Brain pericyte (primary cell): ENCODE measurements at regions not wholly inside any gene's neighbourhood (a gene's known extent, or its start where the extent isn't known, plus 50 kb on each side); places are given as distances from the start of the nearest gene placed in this dataset.
"Not testable (repeated sequence)": the region's sequence is repeated elsewhere in the genome, so short reads cannot be mapped to it uniquely, and the experiment has no call there.

ENCODE experiments used
- DNase-seq: peaks from one replicate; pipeline ENCODE4 v3.0.0-alpha.2; 2012; ENCODE audit warnings: low read depth, low spot score

DNA sequence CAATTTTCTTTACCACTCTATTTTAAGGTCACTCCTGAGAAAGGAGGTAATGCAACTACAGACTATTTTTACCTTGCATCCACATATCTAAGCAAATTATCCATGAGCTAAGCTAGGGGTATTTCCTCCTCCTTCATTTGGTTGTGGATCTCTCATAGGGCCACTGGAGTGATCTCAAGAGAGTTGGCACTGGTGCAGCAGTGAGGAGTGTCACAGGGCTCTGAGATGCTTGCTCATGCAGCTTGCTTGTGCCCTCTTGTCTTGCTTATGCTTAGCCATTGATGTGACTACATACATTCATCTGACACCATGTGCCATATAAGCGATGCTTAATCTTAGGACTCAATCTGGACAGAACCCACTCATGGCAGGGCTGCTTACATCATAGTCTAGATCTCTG, 950.3 kb downstream of the TSN start:
- no peak for DNase-seq

DNA sequence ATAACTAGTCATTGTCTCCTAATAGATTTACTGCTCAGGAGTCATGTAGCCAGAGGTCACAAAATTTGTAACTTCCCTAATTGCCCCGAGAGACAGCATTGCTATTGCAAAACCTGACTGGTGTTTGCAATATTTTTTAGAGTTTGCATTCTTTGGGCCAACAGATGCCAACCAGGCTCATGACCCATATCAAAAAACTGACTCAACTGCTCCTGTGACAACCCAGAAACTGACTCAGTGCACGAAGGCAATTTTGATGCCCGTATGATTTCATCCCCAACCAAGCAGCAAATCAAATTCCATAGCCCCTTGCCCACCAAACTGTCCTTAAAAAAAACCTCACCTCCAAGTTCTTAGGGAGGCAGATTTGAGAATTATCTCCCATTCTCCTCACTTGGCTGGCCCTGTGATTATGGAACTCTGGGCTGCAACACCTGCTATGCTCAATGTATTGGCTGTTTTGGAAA, 951.3 kb downstream of the TSN start:
- no peak for DNase-seq

DNA sequence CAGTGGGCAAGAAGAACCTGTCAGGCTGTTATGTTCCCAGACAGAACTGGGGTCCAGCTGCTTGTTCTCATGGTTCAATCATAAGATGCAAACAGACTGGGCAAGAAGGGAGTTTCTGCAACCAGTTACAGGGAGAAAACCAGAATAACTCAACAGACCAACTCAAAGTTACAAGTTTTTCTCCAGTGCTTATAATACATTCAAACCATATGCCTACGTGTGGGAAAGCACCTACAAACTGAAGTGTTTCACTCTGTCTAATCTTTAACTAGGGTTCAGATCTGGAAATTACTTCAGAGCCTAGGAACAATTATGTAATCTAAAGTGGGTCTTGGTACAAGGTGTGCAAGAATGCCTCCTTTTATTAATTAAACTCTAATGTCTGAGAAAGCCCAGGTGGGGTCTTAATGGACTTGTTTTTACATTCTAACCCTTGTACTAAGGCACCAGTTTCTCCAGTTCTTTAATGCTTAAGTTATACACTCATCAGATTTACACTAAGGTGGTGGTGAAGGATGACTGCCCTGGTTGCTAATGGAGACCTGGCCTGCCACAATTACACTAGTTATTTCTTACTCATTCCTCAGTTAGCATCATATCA, 951.9 kb downstream of the TSN start:
- no peak for DNase-seq

DNA sequence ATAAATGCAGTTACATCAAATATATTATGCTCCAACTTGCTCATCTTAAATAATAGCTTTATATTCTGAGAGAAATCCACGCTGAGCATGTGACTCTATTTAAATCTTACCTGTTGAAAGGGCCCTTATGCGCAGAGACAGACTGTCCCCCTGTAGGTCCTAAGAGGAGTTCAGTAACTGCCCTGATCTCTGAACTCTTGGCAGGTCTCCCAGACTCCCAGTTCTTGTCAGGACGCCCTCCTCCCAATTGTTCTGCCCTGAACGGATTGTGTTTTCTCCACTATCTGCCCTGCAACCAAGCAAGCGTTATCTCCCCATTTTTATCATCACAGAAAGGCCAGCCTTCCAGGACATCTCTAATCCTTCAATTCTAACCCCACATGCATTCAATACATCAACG, 954.6 kb downstream of the TSN start:
- DNase-seq: no peak

DNA sequence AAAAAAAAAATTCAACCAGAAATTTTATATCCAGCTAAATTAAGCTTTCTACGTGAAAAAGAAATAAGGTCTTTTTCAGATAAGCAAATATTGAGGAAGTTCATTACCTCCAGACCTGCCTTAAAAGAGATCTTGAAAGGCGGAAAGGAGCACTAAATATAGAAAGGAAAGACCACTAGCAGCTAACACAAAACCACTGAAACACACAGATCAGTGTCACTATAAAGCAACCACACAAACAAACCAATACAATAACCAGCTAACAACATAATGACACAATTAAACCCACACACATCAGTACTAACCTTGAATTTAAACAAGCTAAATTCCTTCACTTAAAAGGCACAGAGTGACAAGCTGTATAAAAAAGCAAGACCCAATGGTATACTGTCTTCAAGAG, 958.3 kb downstream of the TSN start:
- no peak for DNase-seq

DNA sequence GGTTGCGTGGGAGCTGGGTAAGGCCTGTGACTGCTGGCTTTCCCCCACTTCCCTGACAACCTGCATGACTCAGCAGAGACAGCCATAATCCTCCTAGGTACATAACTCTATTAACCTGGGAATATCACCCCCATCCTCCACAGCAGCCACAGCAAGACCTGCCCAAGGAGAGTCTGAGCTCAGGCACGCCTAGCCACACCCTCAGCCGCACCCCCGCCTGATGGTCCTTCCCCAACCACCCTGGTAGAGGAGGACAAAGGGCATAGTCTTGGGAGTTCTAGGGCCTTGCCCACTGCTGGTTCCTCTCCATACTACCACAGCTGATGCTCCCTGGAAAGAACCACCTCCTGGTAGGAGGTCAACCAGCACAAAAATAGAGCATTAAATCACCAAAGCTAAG, 965.4 kb downstream of the TSN start:
- DNase-seq: not testable (repeated sequence)

DNA sequence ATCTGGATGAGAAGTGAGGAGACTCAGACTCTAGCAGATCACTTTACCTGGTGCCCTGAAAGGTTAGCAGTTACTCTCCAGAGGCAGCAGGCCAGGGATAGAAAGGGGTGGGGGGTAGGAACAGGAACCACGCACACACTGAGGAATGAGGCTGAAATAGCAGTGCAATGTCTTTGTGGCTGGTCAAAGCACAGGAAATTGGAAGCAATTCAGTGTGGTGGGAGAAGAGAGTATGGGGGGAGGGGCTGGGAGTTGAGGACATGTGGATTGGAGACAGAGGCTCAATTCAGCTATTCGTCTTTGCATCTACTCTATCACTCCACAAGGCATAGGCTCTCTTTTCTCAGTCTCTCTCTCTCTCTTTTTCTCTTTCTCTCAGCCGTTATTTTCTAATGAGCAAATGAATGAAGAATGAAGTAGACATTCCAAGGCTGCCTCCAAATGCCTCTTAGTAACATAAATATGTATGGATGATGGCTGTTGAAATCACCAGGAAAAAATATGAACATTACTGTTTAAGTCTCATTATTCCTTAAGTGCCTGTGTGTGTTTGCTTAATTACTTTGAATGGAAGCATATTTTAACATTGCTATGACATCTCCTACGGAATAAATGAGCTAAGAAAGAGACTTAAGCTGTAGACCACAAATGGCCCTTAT, 979.4 kb downstream of the TSN start:
- no peak for DNase-seq

DNA sequence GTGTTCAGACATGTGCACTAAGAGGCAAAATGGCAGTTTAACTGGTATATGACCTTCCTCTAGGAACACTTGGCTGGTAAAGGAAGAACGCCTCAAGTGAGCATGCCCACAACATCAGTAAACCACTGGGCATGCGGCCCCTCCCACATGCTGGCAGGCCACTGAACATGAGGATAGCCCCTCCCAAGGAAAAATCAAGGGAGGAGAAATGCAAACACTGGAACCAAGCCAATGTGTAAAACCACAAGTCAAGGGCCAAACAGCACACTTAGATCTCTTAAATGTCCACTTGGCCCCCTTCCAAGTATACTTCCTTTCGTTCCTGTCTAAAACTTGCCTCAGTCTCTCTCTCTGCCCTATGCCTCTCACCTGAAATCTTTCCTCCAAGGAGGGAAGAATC, 980.8 kb downstream of the TSN start:
- no peak for DNase-seq

DNA sequence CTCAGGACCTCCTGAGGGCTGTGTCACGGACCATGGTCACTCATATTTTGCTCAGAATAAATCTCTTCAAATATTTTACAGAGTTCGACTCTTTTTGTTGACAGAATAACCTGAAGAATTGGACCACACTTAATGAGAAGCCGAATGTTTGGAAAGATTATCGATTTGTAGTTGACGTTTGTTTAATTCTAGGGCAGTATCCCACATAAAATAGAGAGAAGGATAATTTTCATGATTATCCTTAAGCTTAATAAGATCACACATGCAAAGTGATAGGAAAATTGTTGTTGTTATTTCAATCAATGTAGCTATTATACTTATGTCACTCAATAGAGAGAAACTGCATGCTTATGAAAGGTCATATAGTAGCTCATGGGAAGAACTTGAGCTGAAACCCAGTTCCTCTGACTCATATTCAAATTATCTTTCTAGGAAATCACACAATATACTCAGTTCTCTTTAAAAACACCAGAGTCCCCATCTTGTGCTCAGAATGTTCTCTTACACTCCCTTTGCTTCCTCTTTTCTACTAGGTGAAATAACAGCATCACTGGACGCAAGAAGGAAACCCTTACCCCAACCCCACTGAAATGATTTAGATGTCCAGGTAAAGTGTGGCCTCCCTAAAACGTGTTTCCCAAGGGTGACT, 982.1 kb downstream of the TSN start:
- no peak for DNase-seq

DNA sequence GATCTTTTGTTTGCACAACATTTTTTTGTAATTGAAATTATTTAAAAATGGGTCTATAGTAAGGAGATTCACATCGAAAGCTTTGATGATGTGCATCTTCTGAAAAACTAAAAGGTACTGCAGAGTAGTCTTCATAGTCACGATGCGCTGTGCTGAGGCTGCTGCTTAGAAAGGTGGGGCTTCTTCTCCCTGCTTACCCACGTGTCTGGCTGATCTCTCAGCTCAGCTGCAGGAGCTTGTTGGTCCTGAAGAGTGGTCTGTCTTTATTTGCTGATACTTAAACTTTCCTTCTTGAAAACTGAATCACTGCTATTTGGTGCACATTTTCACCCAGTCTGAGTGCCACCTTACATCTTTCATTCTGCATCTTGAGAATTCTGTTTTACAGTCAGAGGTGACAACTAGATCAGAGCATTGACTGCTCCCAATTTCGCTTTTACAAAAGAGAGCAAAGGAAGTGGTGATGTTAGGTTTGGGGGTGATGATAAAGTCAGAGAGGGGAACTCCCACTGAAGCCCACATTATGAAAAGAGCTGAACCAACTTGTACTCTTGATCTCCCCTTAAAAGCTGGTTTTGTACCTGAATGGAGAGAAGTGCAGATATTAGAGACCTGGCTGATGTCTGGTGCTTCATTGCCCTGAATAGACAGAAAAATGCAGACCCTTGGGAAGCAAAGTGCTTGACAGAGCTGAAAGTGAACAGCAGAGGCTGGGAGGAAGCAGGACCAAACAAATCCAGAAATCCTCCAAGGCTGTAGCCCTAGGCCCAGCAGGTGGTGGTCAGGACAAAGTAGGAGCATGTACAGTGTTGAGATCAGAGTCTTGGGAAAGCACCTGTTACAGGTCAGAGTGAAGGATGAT, 984.5 kb downstream of the TSN start:
- DNase-seq: no peak

DNA sequence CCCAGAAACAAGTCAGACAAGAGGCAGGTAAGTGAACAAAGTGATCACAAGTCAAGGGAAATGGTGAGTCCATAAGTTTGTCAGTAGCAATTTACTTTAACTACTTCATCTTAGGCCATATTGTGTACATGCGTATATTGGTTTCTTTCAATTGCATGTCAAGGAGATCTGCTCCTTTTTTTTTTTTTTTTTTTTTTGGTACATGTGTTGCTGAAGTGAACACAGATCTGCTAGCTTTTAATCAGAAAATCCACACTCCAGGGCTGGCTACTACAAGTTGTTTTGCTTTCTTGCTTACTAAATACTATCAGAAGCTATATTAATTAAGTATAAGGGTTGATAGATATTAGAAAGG, 985.1 kb downstream of the TSN start:
- no peak for DNase-seq

DNA sequence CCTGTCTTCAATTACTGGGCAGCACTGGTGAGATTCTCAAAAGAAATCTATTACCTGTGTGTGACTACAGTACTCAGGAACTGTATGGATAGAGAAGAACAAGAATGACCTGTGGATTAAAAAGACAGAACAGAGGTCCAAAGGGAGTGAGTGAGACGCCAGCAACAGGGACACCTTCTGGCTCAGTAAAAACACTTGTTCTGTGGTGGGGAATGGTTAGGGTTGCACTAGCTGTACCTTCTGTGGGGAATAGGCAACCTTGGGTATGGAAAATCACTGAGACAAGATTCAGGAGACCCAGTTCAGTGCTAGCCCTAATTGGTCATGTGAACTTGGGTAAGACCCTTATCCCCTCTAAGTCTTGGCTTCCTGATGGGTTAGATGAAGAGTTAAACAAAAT, 986.0 kb downstream of the TSN start:
- DNase-seq: no peak

DNA sequence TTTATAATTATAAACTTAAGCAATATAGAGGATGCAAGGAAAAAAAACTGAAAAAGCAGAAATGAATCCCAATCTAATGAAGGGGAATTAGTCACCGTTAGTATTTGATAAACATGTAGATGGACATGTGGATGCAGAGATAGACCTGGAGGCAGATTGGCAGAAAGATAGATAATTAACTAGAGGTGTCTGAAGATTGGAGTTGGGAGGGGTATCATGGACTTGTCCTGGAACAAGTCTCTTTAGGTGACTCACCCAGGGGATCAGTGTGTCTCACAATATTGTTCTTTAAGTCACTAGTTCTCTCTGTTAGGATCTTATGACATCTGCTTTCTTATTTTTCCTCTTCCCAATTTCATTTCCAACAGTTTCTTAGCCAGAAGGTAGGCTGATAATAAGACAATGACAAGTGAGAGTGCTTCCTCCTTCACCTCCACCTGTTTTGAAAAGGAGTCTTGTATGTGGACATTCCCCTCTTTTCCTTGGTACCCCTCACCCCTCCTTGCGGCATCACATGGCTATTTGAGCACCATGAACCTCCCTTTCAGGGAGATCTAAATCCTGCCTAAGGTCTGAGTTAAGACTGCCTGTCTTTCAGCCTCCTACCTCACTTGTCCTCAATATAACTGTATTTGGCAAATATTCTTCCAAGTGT, 987.7 kb downstream of the TSN start:
- DNase-seq: no peak

DNA sequence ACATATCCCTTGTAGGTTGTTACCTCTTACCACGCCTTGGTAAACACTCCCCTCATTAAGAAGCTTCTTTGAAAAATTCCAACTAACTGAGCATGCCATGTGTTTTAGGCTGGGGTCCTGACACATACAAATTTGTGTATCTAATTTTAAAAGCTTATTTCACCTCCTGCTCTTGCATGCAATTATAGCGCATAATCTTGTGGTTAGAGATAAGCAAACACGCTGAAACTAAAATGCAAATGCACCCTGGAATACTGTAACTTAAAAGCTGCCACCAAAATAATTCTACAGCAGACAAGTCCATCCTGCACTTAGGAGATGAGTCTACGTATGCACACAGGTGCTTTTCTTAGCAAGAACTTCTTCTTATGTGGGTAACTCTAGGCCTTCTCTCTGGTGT, 990.2 kb downstream of the TSN start:
- no peak for DNase-seq

DNA sequence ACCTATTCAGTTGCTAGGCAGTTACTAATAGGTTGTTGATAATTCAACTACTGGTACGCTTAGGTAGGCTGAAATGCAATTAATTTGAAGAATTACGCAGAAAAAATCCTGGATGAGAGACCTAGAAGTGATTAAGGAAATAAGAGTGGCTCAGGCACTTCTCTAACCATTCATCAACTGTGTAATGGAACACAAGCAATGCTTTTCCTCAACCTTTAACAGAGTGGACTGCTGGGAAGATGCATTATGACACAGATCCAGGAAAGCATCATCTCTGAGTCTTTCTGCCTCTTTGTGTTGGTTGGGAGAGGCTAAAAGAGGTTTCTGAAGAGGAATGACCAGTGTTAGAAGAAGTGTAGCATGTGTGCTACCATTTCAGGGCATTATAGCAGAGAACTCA, 992.2 kb downstream of the TSN start:
- DNase-seq: no peak

DNA sequence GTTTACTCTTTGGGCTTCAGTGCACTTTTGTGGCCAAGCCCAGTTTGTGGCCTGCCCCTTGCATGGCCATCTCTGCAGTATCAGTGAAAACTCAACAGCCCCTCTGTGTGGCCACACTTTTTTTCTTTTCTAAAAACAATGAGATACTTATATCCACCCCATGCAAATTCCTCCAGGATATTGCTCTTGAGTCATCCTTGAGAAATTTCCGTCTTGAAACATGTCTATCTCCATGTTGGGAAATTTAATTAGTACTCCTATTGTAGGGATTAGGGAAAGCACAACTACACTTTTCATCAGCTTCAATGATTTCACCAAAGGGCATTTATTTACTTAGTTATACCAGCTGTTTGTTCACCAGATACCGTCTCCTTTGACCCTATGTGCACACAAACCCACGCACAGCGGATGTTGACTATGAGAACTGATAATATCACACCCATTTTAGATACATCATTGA, 993.1 kb downstream of the TSN start:
- DNase-seq: no peak

DNA sequence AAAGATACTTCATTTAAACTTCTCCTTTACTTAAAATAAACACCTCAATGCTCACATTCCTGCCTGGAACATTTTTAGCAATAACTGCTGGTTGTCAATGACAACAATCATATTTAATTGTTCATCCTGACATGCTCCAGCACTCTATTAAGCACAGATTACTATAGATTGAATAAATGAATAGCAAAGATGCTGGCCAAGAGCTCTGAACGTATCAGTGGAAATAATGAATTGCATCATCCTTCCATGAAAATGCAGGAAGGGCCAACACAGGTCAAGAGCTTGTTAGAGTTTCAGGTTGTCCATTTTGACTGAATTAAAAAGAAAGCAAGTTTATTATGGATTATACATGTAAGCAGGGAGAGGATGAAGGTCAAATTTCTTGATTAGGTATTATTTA, 994.0 kb downstream of the TSN start:
- no peak for DNase-seq

DNA sequence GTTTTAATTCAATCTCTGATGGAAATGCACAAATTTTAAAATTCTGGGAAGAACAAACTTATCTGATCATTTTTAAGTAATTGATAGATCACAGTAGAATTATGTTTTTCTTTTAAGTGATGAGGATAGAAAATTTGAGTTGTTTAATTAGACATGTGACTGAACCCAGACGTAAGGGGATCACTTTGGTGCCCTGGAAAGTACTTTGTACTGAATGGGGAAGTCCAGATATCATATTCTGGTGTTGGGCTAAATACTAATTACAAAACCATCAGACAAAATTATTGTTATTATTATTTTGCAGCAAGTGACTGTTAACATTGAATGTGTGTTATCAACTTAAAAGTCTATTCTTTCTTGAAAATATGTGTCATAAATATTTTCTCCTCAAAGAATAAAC, 994.6 kb downstream of the TSN start:
- DNase-seq: no peak

DNA sequence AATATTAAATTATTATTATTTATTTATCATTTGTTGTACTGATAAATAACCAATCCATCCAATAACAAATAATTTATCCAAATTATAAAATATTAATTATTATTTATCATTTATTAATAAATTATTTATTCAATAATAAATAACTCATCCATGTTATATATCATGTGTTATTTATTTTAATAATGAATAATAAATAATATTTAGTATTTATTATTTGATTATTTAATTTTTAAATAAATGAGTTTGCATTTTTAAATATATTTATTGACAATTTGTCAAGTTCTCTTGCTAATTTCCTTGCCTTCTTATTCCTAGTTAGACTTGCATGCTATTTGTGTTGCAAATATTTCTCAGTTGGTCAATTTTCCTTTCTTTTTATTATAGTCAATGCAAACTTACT, 995.4 kb downstream of the TSN start:
- DNase-seq: no peak

DNA sequence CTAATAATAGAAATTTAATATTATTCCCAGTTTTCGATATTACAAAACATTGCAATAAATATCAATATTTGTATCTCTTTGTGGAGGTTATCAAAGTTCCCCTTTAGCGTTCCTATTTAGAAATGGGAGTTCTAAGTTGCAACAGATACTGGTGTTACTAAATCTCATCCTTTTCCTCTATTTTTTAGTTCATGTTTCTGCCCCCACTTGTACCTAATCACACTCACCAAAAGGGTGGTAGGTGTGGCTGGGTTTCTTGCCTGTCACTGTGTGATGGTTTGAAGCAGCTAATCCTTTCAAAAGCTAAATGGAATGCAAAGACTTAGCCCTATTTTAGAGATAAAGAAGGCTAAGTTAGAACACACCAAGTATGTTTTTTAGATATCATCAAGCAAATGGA, 997.9 kb downstream of the TSN start:
- no peak for DNase-seq

DNA sequence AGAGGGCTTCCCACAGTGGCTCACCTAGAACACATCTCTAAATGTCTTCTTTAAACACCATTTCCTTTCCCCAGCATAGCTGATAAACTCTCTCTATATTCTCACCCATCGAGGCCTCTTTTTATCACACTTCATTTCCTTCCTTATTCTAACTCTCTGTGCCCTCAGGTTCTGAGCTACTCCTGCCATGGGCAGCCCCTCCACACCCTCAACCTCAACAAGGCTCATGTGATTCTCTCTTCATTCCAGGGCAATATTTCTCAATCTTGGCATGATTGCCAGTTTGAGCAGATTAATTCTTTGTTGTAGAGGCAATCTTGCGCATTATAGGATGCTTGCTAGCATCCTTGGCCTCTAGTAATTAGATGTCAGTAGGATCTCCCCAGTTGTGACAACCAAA, 999.1 kb downstream of the TSN start:
- DNase-seq: no peak

DNA sequence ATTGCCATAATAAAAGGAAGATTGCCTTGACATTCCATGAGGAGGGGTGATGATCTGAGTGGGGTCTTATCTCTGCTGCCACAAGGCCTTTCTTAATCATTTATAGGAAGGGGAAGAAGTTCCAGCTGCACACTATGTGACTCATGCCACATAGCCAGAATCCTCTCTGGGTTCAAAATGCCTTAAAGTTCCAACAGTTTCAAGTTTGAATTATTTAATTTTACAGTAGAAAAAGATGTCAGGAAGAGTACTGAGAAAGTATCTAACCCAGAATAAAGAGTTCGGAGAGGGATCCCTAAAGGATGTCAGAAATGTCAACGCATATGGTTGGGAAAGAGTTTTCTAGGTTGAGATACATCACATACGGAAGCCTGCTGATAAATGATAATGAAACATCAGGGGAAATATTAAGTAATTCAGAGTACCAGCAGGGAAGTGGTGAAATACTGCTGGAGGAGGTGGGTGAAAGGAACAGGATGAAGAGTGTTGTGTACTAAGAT, 999.9 kb downstream of the TSN start:
- DNase-seq: no peak
